ENCODE measurements at regions not wholly inside any gene's neighbourhood (a gene's known extent, or its start where the extent isn't known, plus 50 kb on each side); places are given as distances from the start of the nearest gene placed in this dataset.
"Not testable (repeated sequence)": the region's sequence is repeated elsewhere in the genome, so short reads cannot be mapped to it uniquely, and the experiment has no call there.

DNA sequence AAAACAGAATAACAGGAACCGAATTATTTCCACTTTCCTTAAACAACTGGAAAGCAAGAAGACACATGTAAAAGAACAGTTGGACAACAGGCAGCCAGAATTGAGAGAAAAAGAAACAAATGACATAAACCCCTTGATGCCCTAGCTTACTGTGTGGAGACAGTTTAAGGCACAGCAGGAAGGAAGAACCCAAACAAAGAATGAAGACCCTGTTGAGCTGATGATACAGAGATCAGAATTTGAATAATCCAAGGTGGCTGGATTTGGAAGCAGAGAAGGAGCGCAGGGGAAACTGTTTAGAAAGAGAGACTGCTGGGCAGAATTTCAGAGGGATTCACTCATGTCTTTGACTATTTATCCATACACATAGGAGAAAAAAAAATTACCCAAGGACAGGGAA, 316.3 kb upstream of the POU5F2 start:
- no peak overlapping the region for H3K9ac ChIP-seq (ENCODE audit: low read length)
- H3K27me3 ChIP-seq (replicated peaks; ENCODE audit: control insufficient read depth, insufficient read depth, low read length) = no peaks in the 10 kb centered on the region
- H3K4me3 ChIP-seq (ENCODE audit: low read length) = no peak overlapping the region
- no peak for DNase-seq (ENCODE audit: low read depth)
- no peaks in the 10 kb centered on the region for H3K36me3 ChIP-seq (ENCODE audit: control insufficient read depth, insufficient read depth, low read length, severe bottlenecking)
- no peaks in the 10 kb centered on the region for H3K9me3 ChIP-seq (ENCODE audit: control insufficient read depth, low read length)
- H3K4me1 ChIP-seq (ENCODE audit: control insufficient read depth, insufficient read depth, low read length) = no peaks in the 10 kb centered on the region

DNA sequence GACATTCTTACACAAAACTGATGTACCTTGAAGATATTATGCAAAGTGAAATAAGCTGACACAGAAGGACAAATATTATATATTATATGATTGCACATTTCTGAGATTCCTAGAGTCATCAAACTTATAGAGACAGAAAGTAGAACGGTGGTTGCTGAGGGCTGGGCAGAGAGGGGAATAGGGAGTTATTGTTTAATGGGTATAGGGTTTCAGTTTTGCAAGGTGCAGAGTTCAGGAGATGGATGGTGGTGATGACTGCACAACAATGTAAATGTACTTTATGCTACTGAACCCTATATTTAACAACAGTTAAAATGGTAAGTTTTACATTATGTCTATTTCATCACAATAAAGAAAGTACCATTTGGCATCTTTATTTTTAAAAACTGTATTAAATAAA, 315.8 kb upstream of the POU5F2 start:
- no peaks in the 10 kb centered on the region for H3K4me1 ChIP-seq (ENCODE audit: control insufficient read depth, insufficient read depth, low read length)
- no peak for DNase-seq (ENCODE audit: low read depth)
- no peaks in the 10 kb centered on the region for H3K9me3 ChIP-seq (ENCODE audit: control insufficient read depth, low read length)
- H3K27me3 ChIP-seq (replicated peaks; ENCODE audit: control insufficient read depth, insufficient read depth, low read length) = no peaks in the 10 kb centered on the region
- no peaks in the 10 kb centered on the region for H3K36me3 ChIP-seq (ENCODE audit: control insufficient read depth, insufficient read depth, low read length, severe bottlenecking)
- no peak overlapping the region for H3K9ac ChIP-seq (ENCODE audit: low read length)
- H3K4me3 ChIP-seq (ENCODE audit: low read length) = no peak overlapping the region

DNA sequence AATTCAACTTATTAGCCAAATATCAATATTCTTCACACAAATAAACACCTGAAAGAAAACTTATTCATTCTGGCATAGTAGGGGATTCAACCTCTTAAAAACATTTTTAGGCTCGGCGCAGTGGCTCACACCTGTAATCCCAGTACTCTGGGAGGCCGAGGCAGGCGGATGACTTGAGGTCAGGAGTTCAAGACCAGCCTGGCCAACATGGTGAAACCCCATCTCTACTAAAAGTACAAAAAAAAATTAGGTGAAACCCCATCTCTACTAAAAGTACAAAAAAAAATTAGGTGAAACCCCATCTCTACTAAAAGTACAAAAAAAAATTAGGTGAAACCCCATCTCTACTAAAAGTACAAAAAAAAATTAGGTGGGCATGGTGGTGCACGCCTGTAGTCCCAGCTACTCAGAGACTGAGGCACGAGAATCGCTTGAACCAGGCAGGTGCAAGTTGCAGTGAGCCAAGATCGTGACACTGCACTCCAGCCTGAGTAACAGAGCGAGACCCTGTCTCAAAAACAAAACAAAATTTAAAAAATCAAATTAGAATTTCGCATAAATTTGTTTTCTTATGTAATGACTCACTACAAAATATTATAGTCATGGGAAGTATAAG, 308.0 kb upstream of the POU5F2 start:
- not testable (repeated sequence) for H3K4me1 ChIP-seq (ENCODE audit: control insufficient read depth, insufficient read depth, low read length); H3K4me3 ChIP-seq (ENCODE audit: low read length); H3K9ac ChIP-seq (ENCODE audit: low read length); H3K36me3 ChIP-seq (ENCODE audit: control insufficient read depth, insufficient read depth, low read length, severe bottlenecking); H3K27me3 ChIP-seq (replicated peaks; ENCODE audit: control insufficient read depth, insufficient read depth, low read length); DNase-seq (ENCODE audit: low read depth); H3K9me3 ChIP-seq (ENCODE audit: control insufficient read depth, low read length)

DNA sequence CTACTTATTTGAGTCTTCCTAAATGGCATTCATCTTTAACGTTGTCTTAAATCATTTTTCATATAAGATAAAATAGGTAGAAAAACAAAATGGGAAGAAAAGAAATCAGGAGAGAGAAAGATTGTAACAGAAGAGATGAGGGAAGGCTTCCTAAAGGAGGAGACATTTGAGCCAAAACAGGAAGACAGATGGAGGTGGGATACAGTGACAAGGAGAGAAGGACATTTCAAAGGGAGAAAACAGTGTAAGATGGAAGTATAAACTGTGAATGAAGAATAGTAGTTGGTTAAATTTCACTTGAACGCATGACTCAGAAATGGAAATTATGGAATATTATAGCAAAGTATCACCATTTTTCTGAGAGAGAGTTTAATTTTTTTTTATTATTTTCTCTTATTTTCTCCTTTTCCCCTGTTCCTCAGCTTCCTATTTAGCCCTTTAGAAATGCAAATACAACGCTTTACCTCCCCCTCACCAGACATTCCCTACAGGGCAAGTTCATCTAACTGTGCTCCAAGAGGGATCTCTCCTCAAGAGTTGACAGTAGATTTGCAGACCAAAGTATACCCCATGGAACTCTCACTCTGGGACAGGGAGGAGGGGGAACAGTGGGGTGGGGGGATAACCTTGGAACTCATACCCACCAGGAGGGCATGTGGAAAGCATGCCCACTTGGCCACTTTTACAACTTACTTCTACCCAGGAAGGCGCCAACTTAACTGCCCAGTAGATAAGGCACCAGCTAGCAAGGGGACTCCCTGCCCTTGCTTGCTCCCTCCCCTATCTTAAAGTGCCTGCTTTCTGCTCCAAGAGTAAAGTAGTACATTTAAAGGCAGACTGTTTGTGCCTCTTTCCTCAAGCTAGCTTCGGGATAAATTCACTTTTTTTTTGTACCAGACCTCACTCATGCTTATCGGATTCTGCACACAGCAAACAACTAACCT, 304.7 kb upstream of the POU5F2 start:
- Histone ChIP-seq H3K9ac (ENCODE audit: low read length) (no peak overlapping the region), H3K4me3 (ENCODE audit: low read length) (no peak overlapping the region), H3K4me1 (ENCODE audit: control insufficient read depth, insufficient read depth, low read length) (no peaks in the 10 kb centered on the region), H3K9me3 (ENCODE audit: control insufficient read depth, low read length) (no peaks in the 10 kb centered on the region), H3K36me3 (ENCODE audit: control insufficient read depth, insufficient read depth, low read length, severe bottlenecking) (peaks cover 6% of the 10 kb centered on the region), H3K27me3 (replicated peaks; ENCODE audit: control insufficient read depth, insufficient read depth, low read length) (no peaks in the 10 kb centered on the region)
- no peak for DNase-seq (ENCODE audit: low read depth)

DNA sequence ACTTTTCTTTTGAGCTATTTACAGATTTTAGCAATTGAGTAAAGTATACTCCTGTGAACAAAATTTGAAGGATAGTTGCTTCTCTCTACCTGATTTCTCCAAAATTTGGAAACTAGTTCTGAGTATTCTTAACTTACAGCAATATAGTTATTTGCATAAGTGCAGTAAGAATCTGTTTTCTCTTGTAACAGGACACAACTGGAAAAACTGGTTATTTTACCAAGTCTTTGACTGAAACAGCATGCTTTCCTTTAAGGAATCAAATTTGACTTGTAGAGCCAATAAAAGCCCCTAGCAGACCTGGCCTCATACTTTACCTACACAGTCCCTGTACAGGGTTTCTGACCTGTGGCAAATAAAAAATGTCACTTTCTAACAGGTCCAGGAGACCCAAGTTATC, 301.9 kb upstream of the POU5F2 start:
- H3K4me1 ChIP-seq (ENCODE audit: control insufficient read depth, insufficient read depth, low read length) = no peaks in the 10 kb centered on the region
- H3K4me3 ChIP-seq (ENCODE audit: low read length) = no peak overlapping the region
- no peaks in the 10 kb centered on the region for H3K36me3 ChIP-seq (ENCODE audit: control insufficient read depth, insufficient read depth, low read length, severe bottlenecking)

GRCh38 chr5:94040591-94041148, 299.3 kb upstream of the POU5F2 start:
- Histone ChIP-seq H3K4me1 (ENCODE audit: control insufficient read depth, insufficient read depth, low read length) (no peaks in the 10 kb centered on the region), H3K4me3 (ENCODE audit: low read length) (no peak overlapping the region), H3K27me3 (replicated peaks; ENCODE audit: control insufficient read depth, insufficient read depth, low read length) (no peaks in the 10 kb centered on the region), H3K9me3 (ENCODE audit: control insufficient read depth, low read length) (no peaks in the 10 kb centered on the region), H3K36me3 (ENCODE audit: control insufficient read depth, insufficient read depth, low read length, severe bottlenecking) (no peaks in the 10 kb centered on the region), H3K9ac (ENCODE audit: low read length) (no peak overlapping the region)
- no peak for DNase-seq (ENCODE audit: low read depth)

More for the DNA sequence above, 301.9 kb upstream of the POU5F2 start:
- H3K27me3 ChIP-seq (replicated peaks; ENCODE audit: control insufficient read depth, insufficient read depth, low read length) = no peaks in the 10 kb centered on the region
- H3K9me3 ChIP-seq (ENCODE audit: control insufficient read depth, low read length) = no peaks in the 10 kb centered on the region
- no peak overlapping the region for H3K9ac ChIP-seq (ENCODE audit: low read length)
- DNase-seq (ENCODE audit: low read depth) = no peak

GRCh38 chr5:94039101-94039500, 297.7 kb upstream of the POU5F2 start:
- no peaks in the 10 kb centered on the region for H3K9me3 ChIP-seq (ENCODE audit: control insufficient read depth, low read length)
- no peak overlapping the region for H3K9ac ChIP-seq (ENCODE audit: low read length)
- no peak for DNase-seq (ENCODE audit: low read depth)
- H3K27me3 ChIP-seq (replicated peaks; ENCODE audit: control insufficient read depth, insufficient read depth, low read length) = no peaks in the 10 kb centered on the region
- H3K36me3 ChIP-seq (ENCODE audit: control insufficient read depth, insufficient read depth, low read length, severe bottlenecking) = no peaks in the 10 kb centered on the region
- no peaks in the 10 kb centered on the region for H3K4me1 ChIP-seq (ENCODE audit: control insufficient read depth, insufficient read depth, low read length)
- no peak overlapping the region for H3K4me3 ChIP-seq (ENCODE audit: low read length)

- H3K27me3 ChIP-seq (replicated peaks; ENCODE audit: control insufficient read depth, insufficient read depth, low read length) = no peaks in the 10 kb centered on the region
- H3K4me1 ChIP-seq (ENCODE audit: control insufficient read depth, insufficient read depth, low read length) = peaks cover 11% of the 10 kb centered on the region
- peak; percentile 52 for DNase-seq (ENCODE audit: low read depth)
- H3K9ac ChIP-seq (ENCODE audit: low read length) = no peak overlapping the region
- peaks cover 5% of the 10 kb centered on the region for H3K36me3 ChIP-seq (ENCODE audit: control insufficient read depth, insufficient read depth, low read length, severe bottlenecking)
- no peaks in the 10 kb centered on the region for H3K9me3 ChIP-seq (ENCODE audit: control insufficient read depth, low read length)
- H3K4me3 ChIP-seq (ENCODE audit: low read length) = no peak overlapping the region
These were observed 290.2 kb upstream of the POU5F2 start for GRCh38 chr5:94031631-94032030.

DNA sequence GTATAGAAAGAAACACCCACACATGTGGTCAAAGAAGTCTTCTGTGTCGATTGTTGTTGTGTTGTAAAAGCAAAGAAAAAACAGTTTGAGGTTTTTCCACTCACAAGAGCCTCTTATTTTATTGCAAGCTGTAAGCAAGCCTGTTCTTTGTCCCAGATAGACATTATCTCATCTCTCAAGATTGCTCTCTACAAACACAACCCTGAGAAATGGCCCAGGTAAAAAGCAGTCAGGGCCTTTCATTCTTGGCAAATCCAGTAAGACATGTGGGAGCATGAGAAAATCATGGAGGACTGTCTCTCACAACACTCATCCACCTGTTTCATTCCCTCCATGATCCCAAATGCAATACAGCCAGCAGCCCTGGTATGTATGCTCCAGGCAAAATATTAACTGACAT, 286.6 kb upstream of the POU5F2 start:
- Histone ChIP-seq H3K9ac (ENCODE audit: low read length) (no peak overlapping the region), H3K4me1 (ENCODE audit: control insufficient read depth, insufficient read depth, low read length) (peaks cover 15% of the 10 kb centered on the region), H3K36me3 (ENCODE audit: control insufficient read depth, insufficient read depth, low read length, severe bottlenecking) (no peaks in the 10 kb centered on the region), H3K9me3 (ENCODE audit: control insufficient read depth, low read length) (no peaks in the 10 kb centered on the region), H3K4me3 (ENCODE audit: low read length) (no peak overlapping the region), H3K27me3 (replicated peaks; ENCODE audit: control insufficient read depth, insufficient read depth, low read length) (no peaks in the 10 kb centered on the region)
- no peak for DNase-seq (ENCODE audit: low read depth)

DNA sequence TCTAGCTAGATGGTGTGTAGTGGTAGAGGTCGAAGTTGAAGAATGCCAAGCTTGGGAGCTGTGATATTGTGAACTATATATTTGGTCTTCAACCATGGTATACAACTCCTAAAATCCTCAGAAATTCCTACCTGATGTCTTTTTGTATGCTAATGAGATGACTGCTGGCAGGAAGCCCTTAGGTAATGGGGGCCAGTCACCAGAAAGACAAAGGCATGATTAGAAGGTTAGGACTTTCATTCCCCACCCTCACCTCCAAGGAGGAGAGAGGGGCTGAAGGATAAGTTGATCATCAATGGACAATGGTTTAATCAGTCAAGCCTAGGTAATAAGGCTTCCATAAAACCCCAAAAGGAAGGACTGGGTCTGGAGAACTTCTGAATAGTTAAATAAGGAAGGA, 285.7 kb upstream of the POU5F2 start:
- no peaks in the 10 kb centered on the region for H3K9me3 ChIP-seq (ENCODE audit: control insufficient read depth, low read length)
- peaks cover 15% of the 10 kb centered on the region for H3K4me1 ChIP-seq (ENCODE audit: control insufficient read depth, insufficient read depth, low read length)
- DNase-seq (ENCODE audit: low read depth) = no peak
- H3K27me3 ChIP-seq (replicated peaks; ENCODE audit: control insufficient read depth, insufficient read depth, low read length) = no peaks in the 10 kb centered on the region
- no peaks in the 10 kb centered on the region for H3K36me3 ChIP-seq (ENCODE audit: control insufficient read depth, insufficient read depth, low read length, severe bottlenecking)
- H3K9ac ChIP-seq (ENCODE audit: low read length) = no peak overlapping the region
- H3K4me3 ChIP-seq (ENCODE audit: low read length) = no peak overlapping the region

DNA sequence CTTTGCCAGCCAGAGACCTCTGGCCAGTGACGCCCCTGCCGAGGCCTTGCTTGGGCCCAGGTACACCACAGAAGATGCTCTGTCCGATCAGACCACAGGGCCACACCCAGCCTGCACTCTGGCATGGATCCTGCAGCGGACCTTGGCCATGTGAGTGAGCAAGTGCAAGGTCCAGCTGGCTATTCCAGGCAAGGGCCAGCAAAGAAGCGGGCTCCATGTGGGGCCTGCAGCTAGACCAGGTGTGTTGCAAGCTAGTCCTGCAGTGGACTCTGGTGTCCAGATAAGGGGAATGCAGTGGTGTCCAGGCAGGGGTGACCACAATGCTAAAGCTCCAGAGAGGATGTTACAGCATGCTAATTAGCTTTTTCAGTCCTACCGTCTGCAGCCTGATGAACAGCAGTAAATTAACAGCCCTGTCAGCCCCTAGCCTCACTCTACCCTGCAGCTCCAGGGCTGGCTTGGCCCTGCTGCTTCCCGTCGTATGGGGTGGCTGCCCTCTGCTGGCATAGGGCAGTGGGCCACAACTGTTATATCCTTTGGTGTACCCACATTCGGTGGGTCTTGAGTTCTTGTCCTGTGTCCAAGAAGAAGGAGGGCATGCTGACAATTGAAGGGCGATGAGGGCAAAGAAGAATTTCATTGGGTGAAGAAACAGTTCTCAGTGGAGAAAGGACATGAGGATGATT, 284.5 kb upstream of the POU5F2 start:
- Histone ChIP-seq H3K4me3 (ENCODE audit: low read length) (no peak overlapping the region), H3K4me1 (ENCODE audit: control insufficient read depth, insufficient read depth, low read length) (peaks cover 4% of the 10 kb centered on the region), H3K9ac (ENCODE audit: low read length) (no peak overlapping the region), H3K27me3 (replicated peaks; ENCODE audit: control insufficient read depth, insufficient read depth, low read length) (no peaks in the 10 kb centered on the region), H3K9me3 (ENCODE audit: control insufficient read depth, low read length) (no peaks in the 10 kb centered on the region), H3K36me3 (ENCODE audit: control insufficient read depth, insufficient read depth, low read length, severe bottlenecking) (no peaks in the 10 kb centered on the region)
- DNase-seq (ENCODE audit: low read depth) = no peak
